SK-N-SH (cell line): ENCODE measurements at regions not wholly inside any gene's neighbourhood (a gene's known extent, or its start where the extent isn't known, plus 50 kb on each side); places are given as distances from the start of the nearest gene placed in this dataset.

ENCODE experiments used
- CTCF ChIA-PET: fragments of 300-600, 350-600 bp; formaldehyde crosslinking; extraction: SDS; loops from one replicate; lab custom pipeline; 2021; lab: Yijun Ruan, JAX
- POLR2A ChIA-PET: fragments of 350-600 bp; sonication (Branson Sonifier 250); formaldehyde crosslinking; extraction: SDS; loops from one replicate; lab custom pipeline; 2020; ENCODE audit warnings: antibody characterized with exemption, inconsistent platforms; lab: Yijun Ruan, JAX
- DNase-seq: peaks from one replicate; pipeline ENCODE4 v3.0.0; 2012
- H2AFZ ChIP-seq: fragments of 200-600 bp; sonication (generic); 2 replicates; pipeline ENCODE4 v1.8.1; 2016; ENCODE audit warnings: antibody characterized with exemption, mild to moderate bottlenecking, low read depth
- H3F3A ChIP-seq: fragments of 200-600 bp; sonication (generic); replicated peaks from 2 replicates; pipeline ENCODE3; 2016; ENCODE audit warnings: antibody characterized with exemption, mild to moderate bottlenecking; ENCODE audit not compliant: insufficient read depth
- H3K27ac ChIP-seq, 2 experiments: fragments of 200-500 bp in 1 of 2; fragments of 200-600 bp in 1 of 2; sonication (Bioruptor generic) in 1 of 2; sonication (generic), shearing (Covaris generic) in 1 of 2; 2 replicates each; pipeline versions ENCODE4 v1.5.1 to v1.6.1; 2014 to 2016; ENCODE audit warnings: low read depth in 2 of 2, inconsistent platforms in 1 of 2, low read length in 1 of 2, mild to moderate bottlenecking in 1 of 2, mixed read lengths in 1 of 2
- H3K27me3 ChIP-seq: fragments of 200-600 bp; sonication (generic), shearing (Covaris generic); 2 replicates; pipeline ENCODE4 v1.6.1; 2016; ENCODE audit warnings: mixed run types; ENCODE audit not compliant: insufficient read depth
- H3K36me3 ChIP-seq, 2 experiments: fragments of 200-500 bp in 1 of 2; fragments of 200-600 bp in 1 of 2; sonication (Bioruptor generic) in 1 of 2; sonication (generic) in 1 of 2; replicated peaks in 1 of 2; 2 replicates each; pipeline versions ENCODE3 to v1.5.1; 2014 to 2016; ENCODE audit warnings: low read length in 1 of 2, mild to moderate bottlenecking in 1 of 2; ENCODE audit not compliant: insufficient read depth in 2 of 2, control insufficient read depth in 1 of 2
- H3K4me1 ChIP-seq, 2 experiments: fragments of 200-500 bp in 1 of 2; fragments of 200-600 bp in 1 of 2; sonication (Bioruptor generic) in 1 of 2; sonication (generic), shearing (Covaris generic) in 1 of 2; 2 replicates each; pipeline versions ENCODE4 v1.5.1 to v1.6.1; 2014 to 2016; ENCODE audit warnings: low read depth in 1 of 2, low read length in 1 of 2, mixed run types in 1 of 2; ENCODE audit not compliant: insufficient read depth in 2 of 2, control insufficient read depth in 1 of 2
- H3K4me2 ChIP-seq: fragments of 200-600 bp; sonication (generic), shearing (Covaris generic); 2 replicates; pipeline ENCODE4 v1.6.1; 2017; ENCODE audit warnings: mixed run types
- H3K4me3 ChIP-seq, 2 experiments: fragments of 200-500 bp in 1 of 2; fragments of 200-600 bp in 1 of 2; sonication (Bioruptor generic) in 1 of 2; sonication (generic), shearing (Covaris generic) in 1 of 2; 2 replicates each; pipeline versions ENCODE4 v1.5.1 to v1.8.1; 2014 to 2016; ENCODE audit warnings: low read depth in 2 of 2, inconsistent platforms in 1 of 2, low read length in 1 of 2, mild to moderate bottlenecking in 1 of 2, mixed read lengths in 1 of 2, moderate library complexity in 1 of 2
- H3K79me2 ChIP-seq: fragments of 200-600 bp; sonication (generic); 2 replicates; pipeline ENCODE4 v1.8.1; 2017; ENCODE audit warnings: mild to moderate bottlenecking; ENCODE audit not compliant: insufficient read depth
- H3K9ac ChIP-seq: fragments of 200-600 bp; sonication (generic); 2 replicates; pipeline ENCODE4 v1.6.1; 2017; ENCODE audit warnings: mixed run types
- H3K9me2 ChIP-seq: fragments of 200-600 bp; sonication (generic); 2 replicates; pipeline ENCODE4 v1.6.1; 2017; ENCODE audit warnings: mixed run types
- H3K9me3 ChIP-seq: fragments of 200-600 bp; sonication (generic); 2 replicates; pipeline ENCODE4 v1.6.1; 2017; ENCODE audit warnings: mixed run types, mild to moderate bottlenecking, moderate library complexity
- H4K20me1 ChIP-seq: fragments of 200-600 bp; sonication (generic); 2 replicates; pipeline ENCODE4 v1.6.1; 2017; ENCODE audit warnings: mild to moderate bottlenecking, mixed run types; ENCODE audit not compliant: insufficient read depth
- CHD2 ChIP-seq: fragments of 150-350 bp; IDR thresholded peaks from 2 replicates; pipeline ENCODE4 v1.6.1; 2018; ENCODE audit warnings: low read length; ENCODE audit not compliant: partially characterized antibody
- ELF1 ChIP-seq: IDR thresholded peaks from 2 replicates; pipeline ENCODE4 v1.4.0; 2012
- EP300 ChIP-seq, 2 experiments: IDR thresholded peaks; 2 replicates each; pipeline versions ENCODE4 v1.4.0 to v1.6.1; 2012; ENCODE audit warnings: borderline replicate concordance in 1 of 2, low read depth in 1 of 2, low read length in 1 of 2
- EZH2phosphoT487 ChIP-seq: fragments of 200-600 bp; sonication (generic); IDR thresholded peaks from 2 replicates; pipeline ENCODE4 v1.6.1; 2017; ENCODE audit warnings: low read depth, mixed run types, mild to moderate bottlenecking, antibody characterized with exemption, moderate library complexity, borderline replicate concordance
- FOSL2 ChIP-seq: IDR thresholded peaks from 2 replicates; pipeline ENCODE4 v1.4.0; 2012; ENCODE audit warnings: low read depth, mild to moderate bottlenecking, moderate library complexity, borderline replicate concordance
- FOXJ3 ChIP-seq: sonication (generic); formaldehyde crosslinking; IDR thresholded peaks from 2 replicates; pipeline ENCODE4 v1.5.1; 2020; ENCODE audit warnings: mild to moderate bottlenecking, missing genetic modification reagents
- GATA2 ChIP-seq: sonication (generic); formaldehyde crosslinking; IDR thresholded peaks from 2 replicates; pipeline ENCODE4 v1.5.0; 2020; ENCODE audit warnings: mild to moderate bottlenecking, missing genetic modification reagents
- MEF2A ChIP-seq: IDR thresholded peaks from 2 replicates; pipeline ENCODE4 v1.4.0; 2012; ENCODE audit warnings: low read depth, borderline replicate concordance
- NFIC ChIP-seq: IDR thresholded peaks from 2 replicates; pipeline ENCODE4 v1.4.0; 2012; ENCODE audit warnings: borderline replicate concordance
- NRF1 ChIP-seq: IDR thresholded peaks from 2 replicates; pipeline ENCODE4 v1.6.1; 2012; ENCODE audit warnings: low read depth, mild to moderate bottlenecking, low read length
- PBX3 ChIP-seq: IDR thresholded peaks from 2 replicates; pipeline ENCODE4; 2012
- REST ChIP-seq: IDR thresholded peaks from 2 replicates; pipeline ENCODE4 v1.6.1; 2012; ENCODE audit warnings: mild to moderate bottlenecking, low read depth, low read length, moderate library complexity
- RXRA ChIP-seq: IDR thresholded peaks from 2 replicates; pipeline ENCODE4 v1.4.0; 2012; ENCODE audit warnings: low read depth, mild to moderate bottlenecking, borderline replicate concordance
- SIN3A ChIP-seq: IDR thresholded peaks from 2 replicates; pipeline ENCODE4 v1.6.1; 2012; ENCODE audit warnings: low read depth, mild to moderate bottlenecking, low read length, moderate library complexity, borderline replicate concordance
- USF1 ChIP-seq: IDR thresholded peaks from 2 replicates; pipeline ENCODE4 v1.4.0; 2012; ENCODE audit warnings: low read depth, borderline replicate concordance
- YY1 ChIP-seq: IDR thresholded peaks from 2 replicates; pipeline ENCODE4 v1.4.0; 2012; ENCODE audit warnings: low read depth, mild to moderate bottlenecking
- WGBS: methylation state at CpG from one replicate; pipeline ENCODE4 v1.1.6; 2017; ENCODE audit warnings: low lambda C conversion rate; 5-methylcytosine and 5-hydroxymethylcytosine counted together
- TF ChIP-seq, protein P1 (sequence below): IDR thresholded peaks from 2 replicates; pipeline ENCODE4 v1.4.0; 2012; ENCODE audit warnings: low read depth, borderline replicate concordance

GRCh38 chr15:87763837-87764236 lies 492.7 kb downstream of the NTRK3 start (continued):
- TF ChIP-seq USF1 (no peak), ELF1 (no peak), NRF1 (no peak), RXRA (no peak), GATA2 (CRISPR knock-in tag) (no peak)

DNA sequence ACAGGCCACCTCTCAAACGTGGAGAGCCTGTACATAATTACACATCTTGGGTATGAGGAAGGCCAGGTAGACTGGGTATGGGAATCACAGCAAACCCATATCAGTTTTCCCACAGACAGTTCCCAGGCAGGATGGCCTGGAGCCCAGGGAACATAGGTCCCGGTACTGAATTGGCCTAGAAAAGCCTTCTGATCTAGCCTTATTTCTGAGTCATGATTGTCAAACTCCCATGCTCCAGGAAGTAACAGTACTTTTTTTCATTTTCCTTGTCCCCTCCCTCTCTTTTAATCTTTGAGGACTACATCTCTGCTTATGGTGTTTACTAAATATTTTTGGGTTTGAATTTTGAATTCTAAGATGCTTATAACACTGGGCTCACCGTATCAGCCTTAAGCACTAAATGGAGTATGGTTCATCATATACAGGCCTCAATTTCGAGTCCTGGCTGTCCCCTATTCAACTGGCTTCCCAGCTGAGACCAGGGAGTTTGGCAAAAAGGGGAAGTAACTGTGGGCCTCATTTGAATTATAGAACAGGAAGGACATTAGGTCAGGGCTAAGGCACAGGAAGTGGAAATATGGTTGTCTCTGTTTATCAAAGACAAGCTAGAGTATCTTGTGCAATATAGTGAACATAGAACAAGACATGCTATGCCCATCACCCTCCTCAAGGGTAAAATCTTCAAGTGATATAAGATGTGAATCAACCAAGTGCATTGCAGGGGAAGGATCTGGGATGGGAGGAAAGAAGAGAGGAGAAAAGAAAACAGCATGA lies 494.6 kb downstream of the NTRK3 start:
- Histone ChIP-seq H3K27me3 (no peaks in the 10 kb centered on the region), H3K79me2 (no peaks in the 10 kb centered on the region), H3K36me3 (no peaks in the 10 kb centered on the region), H3K9me2 (no peaks in the 10 kb centered on the region), H3F3A (peaks cover 18% of the 10 kb centered on the region), H3K4me1 (peaks cover 11 to 30% of the 10 kb centered on the region in 2 experiments), H3K27ac (no peak overlapping the region), H3K9me3 (no peaks in the 10 kb centered on the region), H3K4me3 (no peak overlapping the region), H3K9ac (no peak overlapping the region), H2AFZ (peak overlapping the region; percentile 21; the same call in 1 of the 2 replicates), H4K20me1 (no peaks in the 10 kb centered on the region), H3K4me2 (no peak overlapping the region)
- ChIA-PET CTCF (no interaction called here), POLR2A (no interaction called here)
- 71% methylated on average over 4 of the region's 4 CpGs for WGBS
- no peak for TF ChIP-seq EZH2phosphoT487
- no peak for TF ChIP-seq CHD2
- TF ChIP-seq USF1: no peak
- TF ChIP-seq, protein P1, sequence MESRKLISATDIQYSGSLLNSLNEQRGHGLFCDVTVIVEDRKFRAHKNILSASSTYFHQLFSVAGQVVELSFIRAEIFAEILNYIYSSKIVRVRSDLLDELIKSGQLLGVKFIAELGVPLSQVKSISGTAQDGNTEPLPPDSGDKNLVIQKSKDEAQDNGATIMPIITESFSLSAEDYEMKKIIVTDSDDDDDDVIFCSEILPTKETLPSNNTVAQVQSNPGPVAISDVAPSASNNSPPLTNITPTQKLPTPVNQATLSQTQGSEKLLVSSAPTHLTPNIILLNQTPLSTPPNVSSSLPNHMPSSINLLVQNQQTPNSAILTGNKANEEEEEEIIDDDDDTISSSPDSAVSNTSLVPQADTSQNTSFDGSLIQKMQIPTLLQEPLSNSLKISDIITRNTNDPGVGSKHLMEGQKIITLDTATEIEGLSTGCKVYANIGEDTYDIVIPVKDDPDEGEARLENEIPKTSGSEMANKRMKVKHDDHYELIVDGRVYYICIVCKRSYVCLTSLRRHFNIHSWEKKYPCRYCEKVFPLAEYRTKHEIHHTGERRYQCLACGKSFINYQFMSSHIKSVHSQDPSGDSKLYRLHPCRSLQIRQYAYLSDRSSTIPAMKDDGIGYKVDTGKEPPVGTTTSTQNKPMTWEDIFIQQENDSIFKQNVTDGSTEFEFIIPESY: no peak
- no peak for TF ChIP-seq RXRA
- TF ChIP-seq SIN3A: no peak
- TF ChIP-seq NFIC: no peak
- no peak for TF ChIP-seq GATA2 (CRISPR knock-in tag)
- TF ChIP-seq PBX3: no peak
- TF ChIP-seq FOSL2: no peak
- TF ChIP-seq FOXJ3 (CRISPR knock-in tag): no peak
- TF ChIP-seq YY1: no peak
- TF ChIP-seq REST: no peak
- TF ChIP-seq EP300 (IDR thresholded peaks at IDR 0.05; ENCODE audit: borderline replicate concordance in 1 of 2, low read depth in 1 of 2, low read length in 1 of 2): no peak
- no peak for TF ChIP-seq MEF2A
- no peak for DNase-seq
